GM10847 (cell line): ENCODE measurements at regions not wholly inside any gene's neighbourhood (a gene's known extent, or its start where the extent isn't known, plus 50 kb on each side); places are given as distances from the start of the nearest gene placed in this dataset.

Source experiments
- POLR2A ChIP-seq: IDR thresholded peaks from 2 replicates; pipeline ENCODE4 v1.6.1; 2011; ENCODE audit not compliant: insufficient read length; ENCODE audit errors: extremely low read depth

DNA sequence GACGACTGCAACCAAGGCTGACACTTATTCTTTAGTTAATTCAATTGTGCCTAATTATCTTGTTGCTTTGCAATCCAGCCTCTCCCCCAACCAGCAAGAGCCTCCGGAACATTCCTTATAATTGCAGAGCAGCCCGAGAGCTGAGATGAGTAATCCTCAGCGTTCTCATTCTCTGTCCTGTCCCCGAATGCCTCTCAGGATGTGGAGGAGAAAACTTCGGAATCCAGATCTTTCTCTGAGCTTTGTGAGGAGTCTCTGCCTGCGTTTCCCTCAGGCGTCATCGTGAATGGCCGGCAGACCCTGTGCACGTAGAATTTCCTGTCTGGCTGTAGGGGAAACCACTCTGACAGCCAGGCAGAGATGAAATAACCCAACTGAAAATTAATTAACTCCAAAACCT is 160.5 kb upstream of the DIO3 start:
- TF ChIP-seq POLR2A: no peak

DNA sequence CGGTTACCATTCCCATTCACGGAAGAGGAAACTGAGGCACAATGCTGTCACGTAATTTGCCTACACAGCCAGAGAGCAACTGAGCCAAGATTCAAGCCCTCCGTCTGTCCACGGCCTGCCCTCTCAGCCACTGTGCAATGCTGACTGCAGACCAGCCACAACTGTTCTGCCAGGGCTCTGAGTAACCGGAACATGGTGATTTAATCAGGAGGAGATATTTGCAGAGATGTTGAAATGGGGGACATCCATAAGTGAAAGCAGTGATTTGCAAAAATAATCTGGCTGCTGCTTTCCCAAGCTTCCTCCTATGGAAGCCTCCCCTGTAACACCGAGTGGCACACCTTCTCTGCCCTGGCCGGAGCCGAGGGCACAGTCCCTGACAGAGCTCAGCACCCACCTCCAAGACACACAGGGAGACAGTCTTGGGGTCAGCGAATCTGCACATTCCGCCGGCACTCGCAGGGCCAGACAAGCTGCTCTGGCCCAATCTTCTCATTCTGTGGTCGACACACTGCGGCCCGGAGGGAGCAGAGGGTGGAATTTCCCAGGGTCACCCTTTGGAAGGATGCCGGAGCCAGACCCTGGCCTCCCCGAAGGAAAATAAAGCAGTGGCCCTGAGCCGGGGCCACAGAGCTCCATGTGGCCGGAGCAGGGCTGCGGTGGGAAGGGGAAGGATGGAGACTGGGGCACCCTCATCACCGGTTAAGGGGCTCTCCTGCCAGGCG is 158.2 kb upstream of the DIO3 start:
- no peak for TF ChIP-seq POLR2A

DNA sequence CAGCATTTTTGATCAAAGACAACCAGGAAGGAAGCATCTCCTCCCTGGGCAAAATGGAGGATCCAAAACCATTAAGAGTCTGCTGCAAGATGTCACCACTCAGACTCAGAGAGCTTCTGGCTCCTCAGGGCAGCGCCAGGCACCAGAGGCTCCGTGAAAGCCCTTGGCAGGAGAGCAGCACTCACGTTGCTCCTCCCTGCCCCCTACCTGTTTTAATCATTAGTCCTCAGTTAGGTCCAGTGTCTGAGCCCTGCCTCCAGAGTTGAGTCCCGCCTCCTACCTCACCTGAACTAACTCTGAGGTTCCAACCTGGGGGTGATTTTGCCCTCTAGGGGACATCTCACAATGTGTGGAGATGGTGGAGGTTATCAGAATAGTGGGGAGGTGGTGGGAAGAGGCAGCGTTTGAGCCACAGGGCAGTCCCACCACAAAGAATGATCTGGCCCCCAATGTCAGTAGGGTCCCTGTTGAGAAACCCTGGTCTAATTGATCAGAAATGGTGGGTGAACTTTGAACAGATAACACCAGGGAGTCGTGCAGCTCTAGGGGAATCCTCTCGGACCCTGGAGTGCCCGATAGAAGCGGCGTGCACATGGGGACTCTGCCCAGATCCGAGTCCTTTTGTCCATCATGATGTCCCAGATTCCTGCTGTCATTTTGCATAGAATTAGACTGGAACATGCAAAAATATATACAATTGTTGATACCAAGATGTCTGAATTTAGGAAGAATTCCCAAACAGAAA is 156.7 kb upstream of the DIO3 start:
- TF ChIP-seq POLR2A: no peak

DNA sequence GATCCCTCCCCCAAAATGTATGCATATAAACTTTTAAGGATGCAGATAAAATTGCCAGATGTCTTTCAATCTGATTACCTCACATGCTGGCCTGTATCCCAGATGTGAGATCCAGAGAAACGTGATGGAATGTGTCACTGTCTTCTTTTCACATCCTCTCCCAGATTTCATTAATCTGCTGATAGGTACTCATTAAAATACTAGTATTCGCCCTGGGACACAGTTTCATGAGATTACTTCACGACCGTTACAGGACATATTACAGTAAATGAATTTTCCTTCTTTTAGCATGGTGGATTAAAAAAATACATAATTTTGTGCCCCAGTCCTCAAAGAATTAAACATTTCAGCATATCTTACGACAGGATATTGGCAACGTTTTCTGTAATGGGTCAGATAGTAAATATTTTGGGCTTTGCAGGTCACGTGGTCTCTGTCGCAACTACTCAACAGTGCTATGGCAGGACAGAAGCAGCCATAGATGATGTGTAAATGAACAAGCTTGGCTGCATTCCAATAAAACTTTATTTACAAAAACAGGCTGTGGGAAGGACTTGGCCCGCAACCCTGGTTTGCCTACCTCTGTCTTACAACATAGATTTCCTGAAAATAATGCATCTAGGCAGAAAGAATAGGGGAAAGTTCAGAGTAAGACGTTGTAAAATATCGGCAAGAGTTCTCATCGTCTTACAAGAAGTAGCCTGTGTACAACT is 156.0 kb upstream of the DIO3 start:
- TF ChIP-seq POLR2A: no peak

DNA sequence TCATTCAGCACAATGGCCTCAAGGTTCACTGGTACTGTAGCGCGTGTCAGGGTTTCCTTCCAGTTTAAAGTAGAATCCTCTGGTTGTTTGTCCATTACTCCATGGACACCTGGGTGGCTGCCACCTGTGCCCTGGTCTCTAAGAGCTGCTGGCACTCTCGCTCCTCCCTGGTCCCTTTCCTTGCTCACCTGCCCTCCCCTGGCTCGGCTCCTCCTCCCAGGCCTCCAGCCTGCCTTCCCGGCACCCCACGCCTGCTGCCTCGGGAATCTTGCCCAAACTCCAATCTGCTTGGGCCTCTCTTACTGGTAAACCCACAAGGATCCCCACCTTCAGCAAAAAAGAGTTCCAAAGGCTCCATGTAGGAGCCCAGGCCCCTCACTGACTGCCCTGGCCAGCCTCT is 154.4 kb upstream of the DIO3 start:
- no peak for TF ChIP-seq POLR2A

DNA sequence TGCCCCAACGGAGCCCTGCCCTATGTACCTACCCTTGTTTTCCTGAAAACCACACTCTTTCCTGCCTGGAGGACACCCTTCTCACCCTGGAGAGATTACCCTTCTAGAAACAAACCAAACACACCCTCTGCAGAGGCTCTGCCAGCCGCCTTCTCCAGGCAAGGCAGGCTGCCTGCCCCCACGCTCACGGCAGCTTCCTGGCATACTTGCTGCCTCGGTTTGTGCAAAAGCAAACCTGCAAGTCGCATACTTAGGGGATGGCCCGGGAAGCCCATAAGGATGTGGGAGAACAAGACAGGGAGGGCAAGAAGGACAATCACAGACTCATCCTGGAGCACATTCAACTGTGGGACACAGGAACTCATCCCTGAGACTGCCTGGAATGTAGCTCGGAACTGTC is 154.0 kb upstream of the DIO3 start:
- no peak for TF ChIP-seq POLR2A

DNA sequence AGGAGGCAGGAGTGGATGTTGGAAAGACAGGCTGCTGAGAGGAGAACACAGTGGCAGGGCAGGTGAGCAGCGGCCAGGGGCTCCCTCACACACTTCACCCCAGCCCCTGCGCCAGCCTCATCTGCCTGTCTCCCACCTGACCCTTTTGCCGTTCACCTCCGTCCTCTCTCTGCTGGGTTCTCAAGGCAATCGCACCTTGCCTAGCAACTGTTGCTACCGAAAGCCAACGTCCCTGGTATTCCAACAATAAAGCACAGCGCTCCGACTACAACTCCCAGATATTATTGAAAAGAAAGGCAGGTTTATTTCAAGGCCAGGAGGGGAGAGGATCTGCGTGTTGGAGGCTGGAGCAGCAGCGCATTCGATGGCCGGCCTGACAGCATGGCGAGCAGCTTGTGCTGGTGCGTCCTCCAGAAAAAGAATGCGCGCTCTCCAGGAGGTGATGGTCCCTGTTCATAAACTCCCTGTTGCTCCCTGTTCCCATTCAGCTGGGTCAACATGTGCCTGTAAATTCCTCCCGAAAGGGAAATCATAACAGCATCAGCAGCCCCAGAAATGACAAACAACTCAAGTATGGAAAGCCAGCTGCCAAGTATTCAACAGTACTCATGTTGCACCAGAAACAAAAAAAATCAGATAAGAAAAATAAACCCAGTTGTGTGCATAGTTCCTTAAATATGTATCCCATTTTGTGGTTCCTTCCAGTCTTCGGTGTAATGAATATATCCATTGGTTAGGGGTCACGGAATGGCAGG is 153.0 kb upstream of the DIO3 start:
- no peak for TF ChIP-seq POLR2A

DNA sequence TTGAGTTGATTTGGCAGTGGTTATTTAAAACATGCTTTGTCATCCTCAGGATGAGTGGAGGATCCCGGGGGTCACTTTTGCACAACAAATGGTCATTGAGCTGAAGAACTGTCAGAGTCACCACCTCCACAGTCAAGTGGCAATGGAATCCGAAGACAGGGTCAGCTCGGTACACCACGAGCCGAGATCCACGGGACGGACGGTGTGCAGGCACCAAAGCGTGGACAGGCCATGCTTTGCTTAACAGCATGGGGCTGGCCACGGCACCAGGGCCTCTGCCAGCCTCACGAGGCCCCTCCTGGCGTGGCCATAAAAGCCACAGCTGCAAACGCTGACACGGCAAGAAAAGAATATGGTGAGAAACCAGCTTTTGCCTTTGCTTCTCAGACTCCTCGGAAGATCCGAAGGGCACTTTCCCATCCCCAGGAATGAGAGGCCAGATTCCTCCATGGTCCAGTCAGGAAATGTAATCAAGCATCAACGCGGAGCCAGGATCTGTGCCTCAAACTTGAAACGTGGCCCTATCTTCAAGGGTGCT is 152.2 kb upstream of the DIO3 start:
- no peak for TF ChIP-seq POLR2A

DNA sequence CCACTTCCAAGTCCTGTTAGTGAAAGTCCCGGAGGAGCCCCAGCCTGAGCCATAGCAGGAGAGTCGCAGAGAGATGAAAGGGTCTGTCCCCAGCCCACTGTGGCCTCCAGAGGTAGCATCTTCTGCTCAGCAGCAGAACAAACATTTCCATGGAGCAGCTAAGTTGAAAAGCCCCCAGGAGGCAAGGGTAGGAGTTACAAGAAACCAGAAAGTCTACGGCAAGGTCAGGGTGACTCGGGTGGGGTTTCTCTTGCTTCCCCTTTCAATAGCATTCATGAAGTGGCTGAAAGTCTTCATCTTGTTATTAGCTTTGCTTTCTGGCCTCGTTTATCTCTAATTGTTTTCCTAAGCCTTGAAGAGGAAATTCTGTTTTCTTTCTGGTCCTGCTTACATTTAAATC is 151.2 kb upstream of the DIO3 start:
- no peak for TF ChIP-seq POLR2A

DNA sequence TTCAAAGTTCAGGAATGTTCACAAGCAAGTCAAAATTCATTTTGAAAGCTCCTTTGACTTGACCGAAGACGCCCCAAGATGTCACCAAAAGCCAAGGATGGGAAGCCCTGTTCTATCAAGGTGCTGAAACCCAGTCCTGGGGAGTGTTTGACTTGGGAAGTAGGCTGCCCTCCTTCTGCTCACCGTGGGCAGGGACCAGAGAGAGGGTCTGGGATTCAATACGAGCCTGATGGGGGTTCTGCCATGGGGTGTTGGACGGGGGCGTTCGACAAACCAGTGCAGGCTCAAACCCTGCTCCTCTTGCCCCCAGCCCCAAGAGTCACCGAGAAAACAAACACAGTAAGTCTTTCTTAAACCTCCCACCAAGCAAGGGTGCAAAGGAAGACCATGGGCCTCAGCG is 150.1 kb upstream of the DIO3 start:
- no peak for TF ChIP-seq POLR2A

DNA sequence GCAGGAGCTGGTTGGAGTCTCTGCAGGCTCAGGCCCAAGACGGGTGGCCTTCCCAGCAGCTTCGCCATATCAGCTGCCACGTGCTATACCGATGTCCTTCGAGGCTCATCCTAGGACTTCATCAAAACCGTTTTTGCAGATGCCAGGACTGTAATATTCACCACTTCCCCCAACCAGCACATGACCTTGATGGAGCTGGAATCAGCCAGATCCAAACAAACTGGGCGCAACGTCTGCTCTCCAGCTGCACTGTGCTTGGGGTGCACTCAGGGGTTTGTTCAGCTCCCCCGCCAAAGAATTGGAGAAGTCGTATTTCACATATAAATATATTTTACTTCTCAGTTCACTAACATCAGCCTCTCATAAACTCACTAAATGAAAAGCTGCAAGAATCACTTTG is 149.5 kb upstream of the DIO3 start:
- TF ChIP-seq POLR2A: no peak

DNA sequence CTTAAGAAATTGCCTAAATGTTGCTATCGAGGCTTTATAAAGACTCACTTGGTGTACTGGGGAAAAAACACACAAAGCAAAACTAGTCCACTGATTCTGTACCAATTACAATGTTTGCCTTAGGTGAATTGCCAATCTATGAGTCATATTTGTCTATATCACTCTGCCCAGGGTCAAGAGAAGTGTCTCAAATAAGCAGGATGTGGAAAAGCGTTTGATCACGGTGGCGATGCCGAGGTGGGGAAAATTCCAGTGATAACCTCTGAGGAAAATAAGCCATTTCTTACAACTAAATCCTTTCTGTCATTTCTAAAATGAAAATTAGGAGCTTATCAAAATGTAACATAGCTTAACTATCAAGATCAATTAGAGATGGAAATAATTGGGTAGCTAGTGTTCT is 148.6 kb upstream of the DIO3 start:
- no peak for TF ChIP-seq POLR2A

DNA sequence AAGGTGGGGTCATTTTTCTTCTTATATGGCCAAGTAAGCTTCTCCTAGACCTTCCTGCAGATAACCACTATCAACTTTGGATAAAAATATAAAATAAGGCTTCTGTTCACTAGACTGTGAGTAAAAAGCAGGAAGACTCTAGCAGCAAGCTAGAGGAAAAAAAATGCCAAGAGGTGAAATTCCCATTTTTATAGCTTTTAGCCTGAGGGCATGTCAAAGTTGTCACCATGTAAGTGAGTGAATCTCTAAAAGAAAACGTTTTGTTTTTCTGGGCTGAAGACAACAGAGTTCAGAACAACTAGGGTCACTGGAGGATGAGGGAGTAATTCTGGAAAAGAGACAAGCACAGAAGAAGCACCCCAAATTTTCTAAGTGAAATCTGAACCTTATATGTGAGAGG is 143.9 kb upstream of the DIO3 start:
- TF ChIP-seq POLR2A: no peak

DNA sequence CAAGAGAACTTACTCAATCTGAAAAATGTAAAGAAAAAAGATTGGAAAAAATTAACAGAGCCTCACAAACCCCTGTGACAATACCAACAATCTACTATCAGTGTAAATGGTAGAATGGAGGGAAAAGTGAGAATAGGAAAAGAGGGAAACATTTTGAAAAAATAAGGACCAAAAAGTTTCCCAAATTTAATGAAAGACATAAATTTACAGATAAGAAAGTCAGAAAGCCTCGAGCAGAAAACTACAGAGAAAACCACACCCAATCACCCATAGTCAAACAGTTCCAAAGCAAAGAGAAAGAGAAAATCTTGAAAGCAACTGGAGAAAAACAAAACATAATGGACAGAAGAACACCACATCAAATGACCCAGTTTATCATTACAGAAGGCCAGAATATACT is 142.7 kb upstream of the DIO3 start:
- no peak for TF ChIP-seq POLR2A

DNA sequence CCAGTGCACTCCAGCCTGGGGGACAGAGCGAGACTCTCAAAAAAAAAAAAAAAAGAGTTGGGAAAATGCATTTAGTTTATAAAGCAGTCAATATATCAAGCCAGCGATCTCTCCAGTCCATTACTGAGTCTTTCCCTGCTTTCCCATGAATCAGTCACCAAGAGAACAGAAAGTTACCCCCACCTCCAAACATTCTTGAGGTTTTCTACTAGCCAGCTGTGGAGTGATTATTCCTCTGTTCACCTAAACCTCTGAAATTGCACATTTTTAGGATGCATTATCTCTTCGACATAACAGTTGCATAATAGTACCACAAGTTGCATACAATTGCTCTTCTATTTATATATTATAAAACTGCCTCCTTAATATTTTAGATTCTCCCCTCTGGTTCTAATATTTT is 134.8 kb upstream of the DIO3 start:
- no peak for TF ChIP-seq POLR2A
